Panc1 (cell line): ENCODE measurements at regions not wholly inside any gene's neighbourhood (a gene's known extent, or its start where the extent isn't known, plus 50 kb on each side); places are given as distances from the start of the nearest gene placed in this dataset.

Experiments used
- ATAC-seq: fragments of 200-7000 bp; cut with Tn5 transposase; 2 replicates; pipeline ENCODE4 v1.9.1; 2020; ENCODE audit warnings: mild to moderate bottlenecking, moderate library complexity
- BruUV-seq: library from RNA; stranded (reverse); fragments of 400-500 nt; replicated peaks from 2 replicates; lab custom pipeline; 2021; lab: Mats Ljungman, UMichigan
- CTCF ChIA-PET: fragments of 300-600 bp; sonication (Branson Sonifier 250); formaldehyde crosslinking; loops from one replicate; lab custom pipeline; 2022; ENCODE audit warnings: antibody characterized with exemption; lab: Charles Lee
- POLR2A ChIA-PET: fragments of 300-600 bp; sonication (Branson Sonifier 250); formaldehyde crosslinking; loops from one replicate; lab custom pipeline; 2022; ENCODE audit warnings: antibody characterized with exemption; lab: Charles Lee
- DNase-seq: peaks from one replicate; pipeline ENCODE4 v3.0.0-alpha.2; 2010; ENCODE audit warnings: low read depth, low spot score
- H3K27ac ChIP-seq: 2 replicates; pipeline ENCODE4 v1.5.1; 2011; ENCODE audit warnings: mild to moderate bottlenecking, low read length, inconsistent platforms
- H3K27me3 ChIP-seq: fragments of 200-500 bp; sonication (Bioruptor generic); 2 replicates; pipeline ENCODE4 v1.6.0; 2014; ENCODE audit warnings: low read length, inconsistent platforms; ENCODE audit not compliant: control insufficient read depth, insufficient read depth
- H3K36me3 ChIP-seq: fragments of 200-500 bp; sonication (Bioruptor generic); 2 replicates; pipeline ENCODE4 v1.5.1; 2014; ENCODE audit warnings: inconsistent platforms, mild to moderate bottlenecking, low read length, moderate library complexity; ENCODE audit not compliant: control insufficient read depth, insufficient read depth
- H3K4me1 ChIP-seq: 2 replicates; pipeline ENCODE4 v1.5.1; 2011; ENCODE audit warnings: inconsistent platforms, mild to moderate bottlenecking, low read length, moderate library complexity; ENCODE audit not compliant: control insufficient read depth, insufficient read depth
- H3K4me3 ChIP-seq, 2 experiments: 2 replicates each; pipeline ENCODE4 v1.5.1; 2011 to 2012; ENCODE audit warnings: low read depth in 2 of 2, low read length in 2 of 2, mild to moderate bottlenecking in 2 of 2, inconsistent platforms in 1 of 2, moderate library complexity in 1 of 2
- H3K9me3 ChIP-seq: fragments of 200-500 bp; sonication (Bioruptor generic); 2 replicates; pipeline ENCODE4 v1.5.1; 2014; ENCODE audit warnings: low read depth, mild to moderate bottlenecking, inconsistent platforms, low read length, moderate library complexity; ENCODE audit not compliant: control insufficient read depth, insufficient read depth
- POLR2AphosphoS5 ChIP-seq: IDR thresholded peaks from 2 replicates; pipeline ENCODE4 v1.6.1; 2012; ENCODE audit warnings: mild to moderate bottlenecking, low read depth, low read length, moderate library complexity
- SIN3A ChIP-seq: IDR thresholded peaks from 2 replicates; pipeline ENCODE4 v1.6.1; 2012; ENCODE audit warnings: low read depth, mild to moderate bottlenecking, low read length, moderate library complexity, borderline replicate concordance; ENCODE audit not compliant: insufficient read depth
- TCF7L2 ChIP-seq: IDR thresholded peaks from 2 replicates; pipeline ENCODE4 v1.6.1; 2011; ENCODE audit warnings: mild to moderate bottlenecking, low read depth, low read length, inconsistent platforms
- in situ Hi-C: cut with HindIII; loops from 2 replicates; pipeline ENCODE4 v1.10.0; 2016; ENCODE audit warnings: low sequenced_read_pairs, low pct_unique_long_range_greater_than_20kb
- intact Hi-C: fragments of 100-400 bp; cut with micrococcal nuclease; formaldehyde crosslinking; loops from one replicate; pipeline ENCODE4 v1.10.0; 2022; ENCODE audit not compliant: unreplicated experiment
- TF ChIP-seq, protein P1 (sequence below): fragments of 450-650 bp; IDR thresholded peaks from 2 replicates; pipeline ENCODE4 v1.5.1; 2017; ENCODE audit warnings: mild to moderate bottlenecking
- TF ChIP-seq, protein P2 (sequence below), 2 experiments: IDR thresholded peaks; 2 replicates each; pipeline ENCODE4 v1.6.1; 2011 to 2012; ENCODE audit warnings: low read depth in 2 of 2, control low read depth in 1 of 2, low read length in 1 of 2, mild to moderate bottlenecking in 1 of 2, moderate library complexity in 1 of 2; ENCODE audit not compliant: insufficient read depth in 1 of 2

DNA sequence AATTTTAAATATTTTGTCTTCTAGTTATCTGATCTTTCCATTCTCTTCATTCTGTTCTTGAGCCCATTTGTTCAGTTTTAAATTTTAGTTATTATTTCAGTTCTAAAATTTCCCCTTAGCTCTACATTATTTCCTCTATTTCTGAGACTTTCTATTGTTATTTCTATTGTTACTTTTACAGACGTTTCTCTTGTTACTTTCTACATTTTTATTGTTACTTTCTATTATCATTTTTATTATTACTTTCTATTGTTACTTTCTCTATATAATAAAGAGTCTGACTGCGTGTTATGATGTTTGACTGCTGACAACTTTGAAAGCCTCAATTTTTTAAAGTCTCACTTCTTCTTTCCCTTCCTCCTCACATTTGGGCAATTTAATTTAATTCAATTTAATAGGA is 915.7 kb upstream of the PCDH20 start:
- TF ChIP-seq, protein P1, sequence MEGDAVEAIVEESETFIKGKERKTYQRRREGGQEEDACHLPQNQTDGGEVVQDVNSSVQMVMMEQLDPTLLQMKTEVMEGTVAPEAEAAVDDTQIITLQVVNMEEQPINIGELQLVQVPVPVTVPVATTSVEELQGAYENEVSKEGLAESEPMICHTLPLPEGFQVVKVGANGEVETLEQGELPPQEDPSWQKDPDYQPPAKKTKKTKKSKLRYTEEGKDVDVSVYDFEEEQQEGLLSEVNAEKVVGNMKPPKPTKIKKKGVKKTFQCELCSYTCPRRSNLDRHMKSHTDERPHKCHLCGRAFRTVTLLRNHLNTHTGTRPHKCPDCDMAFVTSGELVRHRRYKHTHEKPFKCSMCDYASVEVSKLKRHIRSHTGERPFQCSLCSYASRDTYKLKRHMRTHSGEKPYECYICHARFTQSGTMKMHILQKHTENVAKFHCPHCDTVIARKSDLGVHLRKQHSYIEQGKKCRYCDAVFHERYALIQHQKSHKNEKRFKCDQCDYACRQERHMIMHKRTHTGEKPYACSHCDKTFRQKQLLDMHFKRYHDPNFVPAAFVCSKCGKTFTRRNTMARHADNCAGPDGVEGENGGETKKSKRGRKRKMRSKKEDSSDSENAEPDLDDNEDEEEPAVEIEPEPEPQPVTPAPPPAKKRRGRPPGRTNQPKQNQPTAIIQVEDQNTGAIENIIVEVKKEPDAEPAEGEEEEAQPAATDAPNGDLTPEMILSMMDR = no peak
- TF ChIP-seq, protein P2, sequence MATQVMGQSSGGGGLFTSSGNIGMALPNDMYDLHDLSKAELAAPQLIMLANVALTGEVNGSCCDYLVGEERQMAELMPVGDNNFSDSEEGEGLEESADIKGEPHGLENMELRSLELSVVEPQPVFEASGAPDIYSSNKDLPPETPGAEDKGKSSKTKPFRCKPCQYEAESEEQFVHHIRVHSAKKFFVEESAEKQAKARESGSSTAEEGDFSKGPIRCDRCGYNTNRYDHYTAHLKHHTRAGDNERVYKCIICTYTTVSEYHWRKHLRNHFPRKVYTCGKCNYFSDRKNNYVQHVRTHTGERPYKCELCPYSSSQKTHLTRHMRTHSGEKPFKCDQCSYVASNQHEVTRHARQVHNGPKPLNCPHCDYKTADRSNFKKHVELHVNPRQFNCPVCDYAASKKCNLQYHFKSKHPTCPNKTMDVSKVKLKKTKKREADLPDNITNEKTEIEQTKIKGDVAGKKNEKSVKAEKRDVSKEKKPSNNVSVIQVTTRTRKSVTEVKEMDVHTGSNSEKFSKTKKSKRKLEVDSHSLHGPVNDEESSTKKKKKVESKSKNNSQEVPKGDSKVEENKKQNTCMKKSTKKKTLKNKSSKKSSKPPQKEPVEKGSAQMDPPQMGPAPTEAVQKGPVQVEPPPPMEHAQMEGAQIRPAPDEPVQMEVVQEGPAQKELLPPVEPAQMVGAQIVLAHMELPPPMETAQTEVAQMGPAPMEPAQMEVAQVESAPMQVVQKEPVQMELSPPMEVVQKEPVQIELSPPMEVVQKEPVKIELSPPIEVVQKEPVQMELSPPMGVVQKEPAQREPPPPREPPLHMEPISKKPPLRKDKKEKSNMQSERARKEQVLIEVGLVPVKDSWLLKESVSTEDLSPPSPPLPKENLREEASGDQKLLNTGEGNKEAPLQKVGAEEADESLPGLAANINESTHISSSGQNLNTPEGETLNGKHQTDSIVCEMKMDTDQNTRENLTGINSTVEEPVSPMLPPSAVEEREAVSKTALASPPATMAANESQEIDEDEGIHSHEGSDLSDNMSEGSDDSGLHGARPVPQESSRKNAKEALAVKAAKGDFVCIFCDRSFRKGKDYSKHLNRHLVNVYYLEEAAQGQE (IDR thresholded peaks at IDR 0.05; ENCODE audit: insufficient read depth in 1 of 2, low read depth in 2 of 2, low read length in 1 of 2) = no peak
- TF ChIP-seq TCF7L2 (no peak), SIN3A (no peak), POLR2AphosphoS5 (no peak)
- no peak for ATAC-seq
- BruUV-seq = no TSS peak
- Histone ChIP-seq H3K9me3 (no peaks in the 10 kb centered on the region; the same call in 1 of the 2 replicates), H3K27ac (no peak overlapping the region), H3K27me3 (no peaks in the 10 kb centered on the region), H3K36me3 (no peaks in the 10 kb centered on the region), H3K4me1 (no peaks in the 10 kb centered on the region), H3K4me3 (no peak overlapping the region)
- in situ Hi-C loops (no loop called here), intact Hi-C loops (no loop called here)
- no peak for DNase-seq
- ChIA-PET POLR2A (no interaction called here), CTCF (no interaction called here)

DNA sequence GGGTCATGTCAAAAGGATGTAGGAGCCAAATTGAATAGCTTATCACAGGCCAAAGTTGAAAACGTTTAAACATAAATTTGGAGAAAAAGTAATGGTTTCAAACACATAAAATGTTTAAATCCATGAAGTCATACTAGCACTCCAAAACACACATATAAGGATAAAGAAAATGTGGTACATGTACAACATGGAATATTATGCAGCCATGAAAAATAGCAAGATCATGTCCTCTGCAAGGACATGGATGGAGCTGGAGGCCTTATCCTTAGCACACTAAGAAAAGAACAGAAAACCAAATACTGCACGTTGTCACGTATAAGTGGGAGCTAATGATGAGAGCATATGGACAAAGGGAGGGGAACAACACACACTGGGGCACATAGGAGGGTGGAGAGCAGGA is 911.7 kb upstream of the PCDH20 start:
- H3K27me3 ChIP-seq = no peaks in the 10 kb centered on the region
- BruUV-seq = no TSS peak
- H3K36me3 ChIP-seq = no peaks in the 10 kb centered on the region
- no peaks in the 10 kb centered on the region for H3K4me1 ChIP-seq
- ATAC-seq (no peak), DNase-seq (no peak)
- TF ChIP-seq, protein P1 = no peak
- TF ChIP-seq TCF7L2 (no peak), POLR2AphosphoS5 (no peak), SIN3A (no peak)
- TF ChIP-seq, protein P2 (IDR thresholded peaks at IDR 0.05; ENCODE audit: insufficient read depth in 1 of 2, low read depth in 2 of 2, low read length in 1 of 2) = no peak
- H3K27ac ChIP-seq = no peak overlapping the region
- intact Hi-C loops = no loop called here
- POLR2A ChIA-PET = interaction anchor here (0.6 kb wide), 1 partner anchor 1639 kb away, joined by 3 read pairs; no protein-coding TSS in a partner anchor
- in situ Hi-C loops = no loop called here
- no peak overlapping the region for H3K4me3 ChIP-seq
- CTCF ChIA-PET = no interaction called here
- H3K9me3 ChIP-seq = no peaks in the 10 kb centered on the region
